Suppressor macrophage treated with lipopolysaccharide for 4 hours (primary cell): ENCODE measurements at regions not wholly inside any gene's neighbourhood (a gene's known extent, or its start where the extent isn't known, plus 50 kb on each side); places are given as distances from the start of the nearest gene placed in this dataset.
"Not testable (repeated sequence)": the region's sequence is repeated elsewhere in the genome, so short reads cannot be mapped to it uniquely, and the experiment has no call there.

ENCODE experiments used
- DNase-seq: peaks from one replicate; pipeline ENCODE4 v3.0.0-alpha.2; 2020

DNA sequence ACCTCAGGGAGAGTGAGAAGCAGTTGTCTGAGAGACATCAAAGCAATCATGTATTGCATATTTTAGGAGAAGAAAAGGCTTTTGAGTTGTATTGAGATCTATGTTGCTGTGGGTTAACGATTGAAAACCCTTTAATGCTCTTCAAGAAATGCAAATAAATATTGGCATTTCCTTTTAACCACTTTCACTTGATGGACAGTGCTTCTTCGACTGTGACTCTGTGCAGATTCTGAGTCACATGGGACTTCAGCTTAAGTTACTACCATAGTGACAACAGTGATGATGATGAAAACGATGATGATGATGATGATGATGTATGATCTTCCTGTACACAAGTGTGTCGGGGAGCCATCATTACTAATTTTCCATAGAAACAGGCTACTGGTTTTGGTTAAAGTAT lies 181.8 kb downstream of the AKAIN1 start:
- DNase-seq: no peak

DNA sequence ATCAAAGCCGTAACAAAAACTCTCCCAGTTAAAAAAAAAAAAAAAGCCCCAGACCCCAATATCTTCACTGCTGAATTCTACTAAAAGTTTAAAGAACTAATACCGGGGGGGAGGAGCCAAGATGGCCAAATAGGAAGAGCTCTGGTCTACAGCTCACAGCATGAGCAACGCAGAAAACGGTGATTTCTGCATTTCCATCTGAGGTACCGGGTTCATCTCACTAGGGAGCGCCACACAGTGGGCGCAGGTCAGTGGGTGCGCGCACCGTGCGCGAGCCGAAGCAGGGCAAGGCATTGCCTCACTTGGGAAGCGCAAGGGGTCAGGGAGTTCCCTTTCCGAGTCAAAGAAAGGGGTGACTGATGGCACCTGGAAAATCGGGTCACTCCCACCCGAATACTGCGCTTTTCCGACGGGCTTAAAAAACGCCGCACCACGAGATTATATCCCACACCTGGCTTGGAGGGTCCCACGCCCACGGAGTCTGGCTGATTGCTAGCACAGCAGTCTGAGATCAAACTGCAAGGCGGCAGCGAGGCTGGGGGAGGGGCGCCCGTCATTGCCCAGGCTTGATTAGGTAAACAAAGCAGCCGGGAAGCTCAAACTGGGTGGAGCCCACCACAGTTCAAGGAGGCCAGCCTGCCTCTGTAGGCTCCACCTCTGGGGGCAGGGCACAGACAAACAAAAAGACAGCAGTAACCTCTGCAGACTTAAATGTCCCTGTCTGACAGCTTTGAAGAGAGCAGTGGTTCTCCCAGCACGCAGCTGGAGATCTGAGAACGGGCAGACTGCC lies 192.8 kb downstream of the AKAIN1 start:
- DNase-seq: not testable (repeated sequence)

DNA sequence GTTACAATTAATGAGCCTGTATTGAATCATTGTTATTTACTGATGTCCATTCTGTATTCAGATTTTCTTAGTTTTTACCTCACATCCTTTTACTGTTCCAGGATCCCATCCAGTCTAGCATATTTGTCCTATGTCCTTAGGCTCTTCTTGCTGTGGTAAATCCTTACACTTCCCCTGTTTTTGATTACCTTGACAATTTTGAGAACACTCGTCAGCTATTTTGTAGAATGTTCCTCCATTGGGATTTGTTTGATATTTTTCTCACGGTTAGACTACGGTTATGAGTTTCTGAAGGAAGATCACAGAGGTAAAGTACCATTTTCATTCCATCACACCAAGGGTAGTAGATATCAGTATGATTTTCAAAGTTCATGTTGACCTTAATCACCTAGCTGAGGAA lies 202.3 kb downstream of the AKAIN1 start:
- no peak for DNase-seq

DNA sequence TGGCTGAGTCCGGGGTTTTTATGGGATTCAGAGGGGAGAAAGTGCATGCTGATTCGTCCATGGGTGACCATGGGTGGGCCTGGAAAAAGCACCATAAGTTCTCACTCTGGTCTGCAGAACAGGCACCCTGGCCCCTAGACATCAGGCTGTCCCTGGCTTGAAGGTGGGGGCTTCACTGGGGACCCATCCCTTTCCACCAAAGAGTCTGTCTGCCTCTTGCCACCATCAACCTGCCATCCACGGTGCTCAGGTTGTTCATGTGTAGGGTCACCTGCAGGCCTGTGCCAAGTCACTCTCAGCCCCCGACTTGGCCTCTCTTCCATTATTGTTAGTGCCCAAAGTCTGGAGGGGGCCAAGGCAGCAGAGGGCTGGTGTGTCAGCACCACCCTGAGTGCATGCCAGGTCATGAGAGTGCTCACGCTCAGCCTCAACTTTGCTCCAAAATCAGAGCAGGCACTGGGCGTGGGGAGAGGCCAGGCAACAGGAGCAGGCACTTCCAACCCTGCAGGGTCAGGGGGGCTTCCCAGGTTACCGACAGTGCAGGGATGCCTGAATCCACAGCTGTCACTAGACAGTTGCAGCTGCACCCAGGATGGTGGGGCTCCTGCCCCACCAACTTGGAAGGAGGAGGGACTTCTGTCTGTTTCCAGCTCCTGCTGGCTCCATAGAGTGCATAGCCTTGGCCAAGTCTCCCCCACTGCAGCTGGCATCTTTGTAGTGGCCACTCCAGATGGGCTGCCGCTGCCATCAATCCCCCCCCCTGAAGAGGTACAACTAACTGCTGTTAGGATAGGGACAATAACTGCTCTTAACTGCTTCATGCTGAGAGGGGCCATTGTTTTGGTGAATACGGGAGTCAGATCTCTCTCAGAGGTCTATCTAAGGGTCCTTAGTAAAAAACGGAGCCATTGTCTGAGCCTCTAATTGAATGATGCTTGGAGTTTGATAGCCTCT lies 209.3 kb downstream of the AKAIN1 start:
- no peak for DNase-seq

DNA sequence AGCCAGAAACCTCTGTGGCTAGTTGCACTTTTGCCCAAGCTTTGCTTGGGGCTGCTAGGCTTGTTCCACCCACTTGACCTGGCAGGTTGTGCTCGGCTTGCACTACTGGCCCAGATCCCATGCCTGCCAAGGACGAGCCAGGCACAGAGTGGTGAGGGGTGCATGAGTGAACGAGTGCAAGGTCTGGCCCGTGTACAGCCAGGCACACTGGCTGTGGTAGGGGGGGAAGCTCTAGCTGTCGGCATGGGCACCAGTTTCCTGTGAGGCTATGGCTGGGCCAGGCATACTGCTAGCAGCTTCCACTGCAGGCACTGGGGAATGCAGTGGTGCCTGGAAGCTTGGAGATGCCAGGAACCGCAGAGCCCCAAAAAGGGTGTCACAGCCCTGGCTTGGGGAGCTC lies 210.4 kb downstream of the AKAIN1 start:
- DNase-seq: no peak

DNA sequence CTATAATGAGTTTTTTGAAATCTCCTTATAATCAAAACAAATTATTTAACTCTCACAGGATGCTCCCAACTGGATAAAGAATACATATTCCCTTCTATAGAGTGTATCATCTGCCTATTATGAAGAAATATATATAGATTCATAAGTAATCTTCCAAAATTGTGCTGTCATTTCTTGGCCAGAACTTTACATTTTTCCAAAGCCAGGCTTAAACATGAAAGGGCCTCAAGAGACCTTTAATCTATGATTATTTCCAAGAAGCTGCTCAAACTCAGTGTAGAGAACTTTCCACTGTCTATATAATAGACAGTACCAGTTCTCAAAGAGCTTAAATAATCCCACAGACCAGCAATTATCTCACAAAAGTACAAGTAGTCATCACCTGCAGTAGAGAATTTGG lies 211.0 kb downstream of the AKAIN1 start:
- DNase-seq: no peak

DNA sequence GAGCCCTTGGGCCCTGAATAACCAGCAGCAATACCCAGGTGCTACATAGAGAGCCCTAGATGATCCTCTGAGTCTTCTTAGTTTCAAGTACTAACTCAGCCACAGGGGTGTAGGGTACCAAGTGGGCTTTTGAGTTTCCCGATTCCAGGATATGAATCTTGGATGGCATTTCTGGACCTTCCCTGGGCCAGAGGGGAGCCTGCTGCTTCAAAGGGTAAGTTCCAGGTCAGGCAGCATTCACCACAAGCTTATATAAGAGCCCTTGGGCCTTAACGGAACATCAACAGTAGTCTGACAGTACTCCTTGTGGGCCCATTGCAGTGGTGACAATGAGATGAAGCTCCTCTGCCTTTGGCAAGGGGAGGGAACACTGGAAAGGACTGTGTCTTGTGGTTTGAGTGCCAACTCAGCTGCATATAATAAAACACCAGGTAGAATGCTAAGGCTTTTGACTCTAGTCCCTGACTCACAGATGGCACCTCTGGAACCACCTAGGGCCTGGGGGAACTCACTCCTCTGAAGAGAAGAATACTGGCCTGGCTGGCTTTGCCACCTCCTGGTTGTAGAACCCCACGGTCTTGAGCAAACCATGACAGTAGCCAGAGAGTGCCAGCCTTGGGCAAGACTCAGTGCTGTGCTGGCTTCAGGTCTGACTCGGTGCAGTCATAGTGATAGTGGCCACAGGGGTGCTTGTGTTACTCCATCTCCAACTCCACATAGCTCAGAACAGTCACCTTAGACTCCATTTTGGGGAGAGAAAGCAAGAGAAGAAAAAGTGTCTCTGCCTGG lies 235.7 kb downstream of the AKAIN1 start:
- DNase-seq: no peak

DNA sequence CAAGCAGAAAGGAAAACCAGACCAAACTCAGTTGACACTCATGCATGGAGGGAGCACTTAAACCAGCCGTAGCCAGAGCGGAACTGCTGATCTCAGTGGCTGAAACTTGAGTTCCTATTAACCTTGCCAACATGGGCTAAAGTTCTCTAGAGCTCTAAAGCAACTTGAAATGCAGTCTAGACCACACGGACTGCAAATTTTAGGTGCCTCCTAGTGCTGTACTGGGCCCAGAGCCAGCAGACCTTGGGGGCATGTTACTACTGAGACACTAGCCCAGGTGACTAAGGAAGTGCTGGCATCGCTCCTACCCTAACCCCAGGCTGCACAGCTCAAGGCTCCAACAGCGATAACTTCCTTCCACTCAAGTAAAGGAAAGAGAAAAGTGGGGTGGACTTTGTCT lies 236.5 kb downstream of the AKAIN1 start:
- DNase-seq: no peak

DNA sequence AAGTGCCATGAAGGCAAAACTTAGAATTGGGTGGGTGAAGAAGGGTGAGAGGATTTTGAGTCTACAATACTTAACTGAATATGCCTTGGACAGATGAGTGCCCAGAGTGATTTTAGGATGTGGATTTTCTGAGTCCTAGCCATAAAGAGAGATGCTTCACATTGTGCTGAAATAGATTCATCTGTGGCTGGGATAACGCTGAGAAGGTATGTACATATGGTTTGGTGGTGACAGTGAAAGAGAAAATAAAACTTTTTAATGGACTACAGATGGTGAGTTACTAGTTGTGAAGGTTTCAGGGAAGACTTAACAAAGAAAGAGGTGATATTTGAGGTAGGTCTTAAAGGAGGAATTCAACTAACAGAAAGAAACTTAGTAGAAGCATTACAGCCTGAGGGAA lies 265.8 kb downstream of the AKAIN1 start:
- DNase-seq: no peak

DNA sequence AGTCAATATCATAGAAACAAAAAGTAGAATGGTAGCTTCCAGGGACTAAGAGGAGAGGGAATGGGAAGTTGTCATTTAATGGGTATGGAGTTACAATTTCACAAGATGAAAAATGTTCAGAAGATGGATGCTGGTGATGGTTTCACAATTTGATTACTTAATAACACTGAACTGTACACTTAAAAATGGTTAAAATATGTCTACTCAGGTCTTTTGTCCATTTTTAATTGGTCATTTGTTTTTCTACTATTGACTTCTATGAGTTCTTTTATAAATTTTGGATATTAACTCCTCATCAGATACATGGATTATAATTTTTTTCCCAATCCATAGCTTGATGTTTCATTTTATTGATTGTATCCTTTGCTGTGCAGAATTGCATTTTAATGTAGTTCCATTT lies 275.5 kb downstream of the AKAIN1 start:
- DNase-seq: no peak

DNA sequence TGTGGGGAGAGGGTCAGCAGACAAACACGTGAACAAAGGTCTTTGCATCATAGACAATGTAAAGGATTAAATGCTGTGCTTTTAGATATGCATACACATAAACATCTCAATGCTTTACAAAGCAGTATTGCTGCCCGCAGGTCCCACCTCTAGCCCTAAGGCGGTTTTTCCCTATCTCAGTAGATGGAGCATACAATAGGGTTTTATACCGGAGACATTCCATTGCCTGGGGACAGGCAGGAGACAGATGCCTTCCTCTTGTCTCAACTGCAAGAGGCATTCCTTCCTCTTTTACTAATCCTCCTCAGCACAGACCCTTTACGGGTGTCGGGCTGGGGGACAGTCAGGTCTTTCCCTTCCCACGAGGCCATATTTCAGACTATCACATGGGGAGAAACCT lies 279.5 kb downstream of the AKAIN1 start:
- DNase-seq: not testable (repeated sequence)

DNA sequence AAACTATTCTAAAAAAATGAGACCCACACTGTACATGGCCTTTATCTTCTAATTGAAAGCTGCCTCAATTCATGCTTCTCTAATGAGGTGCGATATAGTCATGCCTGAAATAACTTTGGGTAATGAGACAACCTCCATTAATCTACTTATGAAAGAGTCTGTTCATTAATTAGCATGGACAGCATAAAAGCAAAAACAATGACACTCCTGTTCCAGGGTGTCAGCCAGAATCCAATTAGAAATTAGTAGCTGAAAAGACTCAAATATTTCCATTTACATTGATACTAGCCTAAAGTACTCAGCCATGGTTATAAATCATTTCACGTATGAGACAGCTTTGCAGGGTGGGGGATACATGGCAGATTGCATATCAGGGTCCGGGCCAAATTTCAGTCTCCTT lies 288.7 kb downstream of the AKAIN1 start:
- no peak for DNase-seq

DNA sequence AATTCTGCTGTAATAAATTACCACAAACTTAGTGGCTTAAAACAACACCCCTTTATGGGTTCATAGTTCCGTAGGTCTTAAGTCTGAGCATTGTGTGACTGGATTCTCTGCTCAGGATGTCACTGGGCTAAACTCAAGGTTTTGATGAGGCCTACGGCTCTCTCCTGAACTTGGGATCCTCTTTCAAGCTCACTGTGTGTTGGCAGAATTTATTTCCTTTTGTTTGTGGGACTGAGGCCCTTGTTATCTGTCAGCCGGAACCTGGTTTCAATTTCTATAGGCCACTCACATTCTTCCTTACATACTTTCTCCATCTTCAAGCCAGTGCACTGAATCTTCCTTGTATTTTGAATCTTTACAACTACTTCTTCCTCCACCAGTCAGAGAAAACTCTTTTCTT lies 290.2 kb downstream of the AKAIN1 start:
- DNase-seq: no peak

DNA sequence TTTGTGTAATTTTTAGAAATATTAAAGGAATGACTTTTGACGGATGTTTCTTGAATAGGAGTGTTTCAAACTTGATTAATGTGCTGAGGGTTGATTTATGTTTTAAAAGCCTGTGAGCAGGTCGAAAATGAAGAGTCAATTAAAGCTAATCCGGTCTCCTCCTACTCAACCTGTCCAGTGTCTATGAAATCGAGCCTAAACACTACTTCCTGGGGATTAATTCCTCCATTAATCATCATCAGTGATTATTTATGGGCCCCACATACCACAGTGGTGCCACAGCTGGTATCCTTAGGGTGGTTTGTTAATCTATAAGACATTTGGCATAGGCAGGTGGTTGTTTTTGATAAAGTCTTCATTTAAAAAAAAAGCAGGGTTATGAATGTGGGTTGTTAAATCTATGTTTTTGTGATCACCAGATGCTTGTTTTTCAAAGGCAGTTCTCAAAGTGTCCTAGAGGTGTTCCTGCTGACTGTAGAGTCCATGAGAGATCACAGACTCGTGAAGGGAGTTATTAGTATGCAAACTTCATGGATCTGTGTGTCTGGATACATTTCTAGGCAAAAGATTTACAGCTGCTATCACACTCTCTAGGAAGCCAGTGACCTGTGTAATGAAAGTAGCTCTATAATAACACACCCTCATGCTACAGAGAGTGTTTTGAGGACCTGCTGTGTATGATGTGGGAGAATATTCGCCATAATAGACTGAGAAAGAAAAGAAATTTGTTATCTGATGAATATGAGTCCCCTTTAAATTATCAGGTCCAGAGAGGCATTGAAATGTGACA lies 308.6 kb downstream of the AKAIN1 start:
- no peak for DNase-seq

DNA sequence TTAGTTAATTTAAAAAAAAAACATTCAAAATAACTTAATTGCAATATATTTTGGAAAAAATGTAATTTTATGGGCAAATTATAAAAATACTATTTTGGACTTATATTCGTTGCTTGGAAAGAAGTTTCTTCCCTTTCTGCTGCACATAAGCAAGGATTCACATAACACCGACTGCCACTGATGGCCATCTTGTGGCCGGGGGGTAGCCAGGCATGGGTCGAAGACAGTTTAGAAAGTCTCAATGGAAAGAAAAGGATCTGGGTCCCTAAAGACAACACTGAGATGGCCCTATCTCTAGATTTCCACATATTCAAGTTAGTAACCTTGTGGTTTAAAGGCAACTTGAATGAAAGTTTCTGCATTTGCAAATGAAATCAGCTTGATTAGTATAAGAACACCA lies 318.6 kb downstream of the AKAIN1 start:
- DNase-seq: no peak

DNA sequence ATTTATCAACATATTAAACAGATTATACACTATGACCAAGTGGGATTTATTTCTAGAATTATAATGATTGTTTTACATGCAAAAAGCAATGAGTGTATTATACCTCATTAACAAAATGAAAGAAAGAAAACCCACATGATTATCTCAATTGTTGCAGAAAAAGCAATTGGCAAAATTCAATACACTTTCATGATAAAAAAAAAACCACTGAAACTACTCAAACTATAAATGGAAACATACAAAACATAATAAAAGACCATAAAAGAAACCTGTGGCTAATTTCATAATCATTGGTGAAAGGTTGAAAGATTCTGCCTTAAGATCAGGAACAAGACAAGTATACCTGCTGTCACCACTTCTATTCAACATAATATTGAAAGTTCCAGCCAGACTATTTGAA lies 325.9 kb downstream of the AKAIN1 start:
- DNase-seq: no peak

DNA sequence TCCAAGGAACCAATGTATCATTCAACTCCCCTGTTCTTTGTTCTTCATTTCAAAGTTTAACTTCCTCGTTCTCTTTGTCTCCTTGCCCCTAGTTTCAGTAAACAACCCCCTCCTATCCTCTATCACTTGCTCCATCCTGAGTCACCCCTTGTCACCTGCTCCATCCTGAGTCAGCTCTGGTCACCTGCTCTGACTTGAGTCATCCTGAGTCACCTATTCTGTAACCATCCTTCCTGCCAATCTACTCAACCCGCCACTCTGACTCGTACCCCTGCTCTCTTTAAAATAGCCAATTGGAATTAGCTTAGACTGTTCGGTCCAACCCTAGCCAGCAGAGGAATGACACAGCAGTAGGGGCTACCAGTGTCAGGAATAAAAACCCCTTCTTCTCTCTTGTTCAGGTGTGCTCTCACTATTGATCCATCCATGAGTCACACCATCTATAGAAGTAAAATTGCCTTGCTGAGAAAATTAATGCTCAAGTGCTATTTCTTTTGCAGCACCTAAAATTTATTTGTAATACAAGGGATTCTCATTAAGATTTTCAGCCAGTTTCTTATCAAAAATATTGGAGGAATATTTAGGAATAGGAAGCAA lies 326.8 kb downstream of the AKAIN1 start:
- no peak for DNase-seq

DNA sequence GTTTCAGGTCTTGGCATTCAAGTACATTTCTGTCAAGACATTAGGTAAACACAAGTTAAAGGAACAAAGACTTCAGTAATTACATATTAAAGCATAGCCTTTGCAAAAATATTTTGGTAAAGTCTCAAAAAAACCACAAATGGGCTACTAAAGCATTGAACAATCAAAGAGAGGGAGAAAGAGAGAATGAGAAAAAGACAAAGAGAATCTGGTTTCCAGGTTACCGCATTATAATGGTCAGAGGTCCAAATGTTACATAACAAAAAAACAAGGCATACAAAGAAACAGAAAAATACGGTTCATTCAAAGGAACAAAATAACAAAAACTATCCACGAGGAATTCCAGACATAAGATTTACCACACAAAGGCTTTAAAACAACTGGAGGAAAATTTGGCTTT lies 327.9 kb downstream of the AKAIN1 start:
- no peak for DNase-seq

DNA sequence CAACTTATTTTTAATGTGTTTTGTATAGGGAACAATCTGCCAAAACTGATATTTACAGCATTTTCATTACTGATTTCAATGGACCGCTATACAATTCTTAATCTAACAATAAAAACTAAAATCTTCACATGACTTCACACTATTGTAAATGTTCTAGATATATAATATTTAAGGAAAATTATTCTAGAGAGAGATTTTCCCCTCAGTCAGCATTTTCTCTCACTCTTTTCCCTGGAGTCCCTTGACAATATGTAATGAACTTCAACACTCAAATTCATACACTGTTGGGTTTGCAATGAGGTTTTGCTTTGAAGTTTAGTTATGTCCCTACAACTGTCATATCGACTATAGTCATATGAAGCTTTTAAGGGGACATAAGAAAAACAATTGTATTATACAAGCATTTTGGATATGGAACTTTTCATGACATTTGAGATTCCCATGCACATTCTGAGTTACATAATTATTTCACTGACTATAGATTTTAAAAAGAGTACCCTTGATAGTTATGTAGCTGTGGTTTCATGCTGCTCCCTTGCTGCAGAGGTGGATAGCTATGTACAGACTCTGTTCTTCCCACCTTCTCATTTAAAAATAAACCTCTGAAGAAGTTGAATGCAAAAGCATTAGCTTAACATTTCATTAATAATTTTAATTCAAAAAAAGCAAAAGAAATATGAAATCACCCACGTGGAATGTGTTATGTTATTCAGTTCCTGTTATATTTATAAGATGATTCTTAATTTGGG lies 338.5 kb downstream of the AKAIN1 start:
- DNase-seq: no peak

DNA sequence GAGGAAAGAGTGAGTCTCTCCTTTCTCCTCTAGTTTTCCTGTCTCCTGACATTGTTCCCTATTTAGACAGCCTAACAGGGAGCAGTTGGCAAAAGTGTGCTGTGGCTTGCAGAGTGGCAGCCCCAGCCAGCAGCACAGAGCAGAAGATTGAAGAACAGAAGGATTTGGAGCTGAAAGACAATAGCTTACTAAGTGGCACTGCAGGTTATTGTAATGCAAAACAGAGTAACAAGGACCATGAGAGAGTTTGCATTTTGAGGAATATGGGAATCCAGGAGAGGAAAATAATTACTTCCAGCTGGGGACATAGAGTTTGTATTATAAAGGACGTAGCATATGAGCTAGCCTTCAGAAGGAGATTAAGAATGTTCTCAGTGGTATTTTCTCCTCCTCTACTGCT lies 342.4 kb downstream of the AKAIN1 start:
- no peak for DNase-seq

DNA sequence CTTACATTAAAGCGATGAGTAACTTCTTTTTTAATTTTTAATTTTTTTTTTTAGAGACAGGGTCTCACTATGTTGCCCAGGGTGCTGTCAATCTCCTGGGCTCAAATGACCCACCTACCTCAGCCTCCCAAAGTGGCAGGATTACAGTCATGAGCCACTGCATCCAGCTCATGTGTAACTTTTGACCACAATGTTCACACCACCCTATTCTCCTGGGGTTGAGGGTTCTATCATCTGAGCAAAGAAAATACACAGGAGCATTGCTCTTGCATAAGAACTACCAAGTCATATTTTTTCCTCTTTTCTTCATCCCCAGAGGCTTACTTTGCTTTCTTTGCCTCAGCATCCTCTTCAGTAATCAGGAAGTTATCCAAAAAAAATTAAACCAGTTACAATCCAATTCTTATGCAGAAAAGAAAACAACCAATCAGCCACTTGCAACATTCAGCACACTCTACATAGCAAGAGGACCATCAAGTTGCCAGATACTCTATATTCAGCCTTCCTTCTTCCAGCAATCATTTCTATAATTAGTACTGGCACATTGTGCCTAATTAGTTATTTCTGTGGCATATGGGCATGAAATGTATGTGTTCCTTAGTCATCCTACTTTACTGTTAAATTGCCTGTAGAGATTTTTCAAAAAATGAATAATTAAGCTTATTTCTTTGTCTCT lies 345.6 kb downstream of the AKAIN1 start:
- DNase-seq: no peak
